Caco-2 (cell line): ENCODE measurements at regions not wholly inside any gene's neighbourhood (a gene's known extent, or its start where the extent isn't known, plus 50 kb on each side); places are given as distances from the start of the nearest gene placed in this dataset.

Source experiments
- BruUV-seq: library from RNA; stranded (reverse); fragments of 400-500 nt; replicated peaks from 2 replicates; lab custom pipeline; 2021; lab: Mats Ljungman, UMichigan
- CTCF ChIA-PET: fragments of 300-600 bp; sonication (Branson Sonifier 250); formaldehyde crosslinking; loops from one replicate; lab custom pipeline; 2022; ENCODE audit warnings: antibody characterized with exemption; lab: Charles Lee
- POLR2A ChIA-PET: fragments of 300-600 bp; sonication (Branson Sonifier 250); formaldehyde crosslinking; loops from one replicate; lab custom pipeline; 2022; ENCODE audit warnings: antibody characterized with exemption; lab: Charles Lee
- DNase-seq, 2 experiments: peaks; one replicate each; pipeline versions ENCODE4 v3.0.0 to v3.0.0-alpha.2; 2020 to 2022
- H3K27me3 ChIP-seq: replicated peaks from 2 replicates; pipeline ENCODE4 v1.6.0; 2011; ENCODE audit warnings: low read length; ENCODE audit not compliant: control insufficient read depth, insufficient read depth
- H3K36me3 ChIP-seq: 2 replicates; pipeline ENCODE4 v1.5.1; 2011; ENCODE audit warnings: low read length; ENCODE audit not compliant: control insufficient read depth, insufficient read depth
- H3K4me1 ChIP-seq: fragments of 250-450 bp; sonication (Bioruptor Pico); 2 replicates; pipeline ENCODE4 v1.5.1; 2020; ENCODE audit warnings: mild to moderate bottlenecking
- H3K4me3 ChIP-seq: 2 replicates; pipeline ENCODE4 v1.5.1; 2011; ENCODE audit warnings: low read depth, mild to moderate bottlenecking, control low read depth, low read length
- H3K9me3 ChIP-seq: fragments of 250-450 bp; sonication (Bioruptor Pico); 2 replicates; pipeline ENCODE4 v1.5.1; 2020; ENCODE audit warnings: mild to moderate bottlenecking, moderate library complexity
- H3K27ac Mint-ChIP-seq: one replicate; pipeline ENCODE4 v1.8.0; 2022; ENCODE audit warnings: mixed read lengths; ENCODE audit not compliant: unreplicated experiment
- H3K27me3 Mint-ChIP-seq: one replicate; pipeline ENCODE4 v1.8.0; 2022; ENCODE audit warnings: mixed read lengths; ENCODE audit not compliant: insufficient read depth, unreplicated experiment
- H3K36me3 Mint-ChIP-seq: one replicate; pipeline ENCODE4 v1.8.0; 2022; ENCODE audit warnings: mild to moderate bottlenecking, mixed read lengths; ENCODE audit not compliant: insufficient read depth, unreplicated experiment
- H3K4me1 Mint-ChIP-seq: one replicate; pipeline ENCODE4 v1.8.0; 2022; ENCODE audit warnings: low read depth, mixed read lengths; ENCODE audit not compliant: unreplicated experiment
- H3K4me3 Mint-ChIP-seq: one replicate; pipeline ENCODE4 v1.8.0; 2022; ENCODE audit warnings: mild to moderate bottlenecking, moderate library complexity, mixed read lengths; ENCODE audit not compliant: unreplicated experiment
- H3K9me3 Mint-ChIP-seq: one replicate; pipeline ENCODE4 v1.8.0; 2022; ENCODE audit warnings: mixed read lengths; ENCODE audit not compliant: unreplicated experiment
- intact Hi-C: fragments of 100-400 bp; cut with micrococcal nuclease; formaldehyde crosslinking; loops from one replicate; pipeline ENCODE4 v1.10.0; 2022; ENCODE audit not compliant: unreplicated experiment
- TF ChIP-seq, protein P1 (sequence below), 2 experiments: fragments of 200-600 bp in 1 of 2; IDR thresholded peaks; 1 replicate in 1 of 2; 2 replicates in 1 of 2; pipeline versions ENCODE4 v1.5.1 to v1.8.0; 2011 to 2022; ENCODE audit warnings: antibody characterized with exemption in 1 of 2, control low read depth in 1 of 2, inconsistent platforms in 1 of 2, low read depth in 1 of 2, low read length in 1 of 2, mild to moderate bottlenecking in 1 of 2, moderate library complexity in 1 of 2; ENCODE audit not compliant: insufficient read depth in 1 of 2, severe bottlenecking in 1 of 2, unreplicated experiment in 1 of 2

DNA sequence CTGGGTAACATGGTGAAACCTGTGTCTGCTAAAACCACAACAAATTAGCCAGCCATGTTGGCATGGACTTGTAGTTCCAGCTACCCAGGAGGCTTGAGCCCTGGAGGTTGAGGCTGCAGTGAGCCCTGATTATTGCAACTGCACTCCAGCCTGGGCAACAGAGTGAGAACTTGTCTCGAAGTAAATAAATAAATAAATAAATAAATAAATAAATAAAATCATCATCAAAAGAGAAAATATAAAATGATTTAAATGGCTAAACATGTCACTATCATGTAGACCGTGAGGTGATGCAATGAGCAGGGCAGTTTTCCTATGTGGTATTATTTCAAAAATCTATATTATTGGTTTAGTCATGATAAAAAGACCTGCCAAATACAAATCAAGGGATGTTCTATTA is 2074.3 kb downstream of the PCDH9 start:
- ChIA-PET CTCF (no interaction called here), POLR2A (no interaction called here)
- Mint-ChIP-seq H3K27ac (no peak overlapping the region), H3K9me3 (no peaks in the 10 kb centered on the region), H3K36me3 (no peaks in the 10 kb centered on the region), H3K27me3 (no peaks in the 10 kb centered on the region), H3K4me3 (no peak overlapping the region), H3K4me1 (no peaks in the 10 kb centered on the region)
- Histone ChIP-seq H3K9me3 (no peaks in the 10 kb centered on the region), H3K36me3 (no peaks in the 10 kb centered on the region; the same call in 1 of the 2 replicates), H3K4me3 (no peak overlapping the region), H3K4me1 (no peaks in the 10 kb centered on the region), H3K27me3 (no peaks in the 10 kb centered on the region)
- no peak for DNase-seq
- TF ChIP-seq, protein P1, sequence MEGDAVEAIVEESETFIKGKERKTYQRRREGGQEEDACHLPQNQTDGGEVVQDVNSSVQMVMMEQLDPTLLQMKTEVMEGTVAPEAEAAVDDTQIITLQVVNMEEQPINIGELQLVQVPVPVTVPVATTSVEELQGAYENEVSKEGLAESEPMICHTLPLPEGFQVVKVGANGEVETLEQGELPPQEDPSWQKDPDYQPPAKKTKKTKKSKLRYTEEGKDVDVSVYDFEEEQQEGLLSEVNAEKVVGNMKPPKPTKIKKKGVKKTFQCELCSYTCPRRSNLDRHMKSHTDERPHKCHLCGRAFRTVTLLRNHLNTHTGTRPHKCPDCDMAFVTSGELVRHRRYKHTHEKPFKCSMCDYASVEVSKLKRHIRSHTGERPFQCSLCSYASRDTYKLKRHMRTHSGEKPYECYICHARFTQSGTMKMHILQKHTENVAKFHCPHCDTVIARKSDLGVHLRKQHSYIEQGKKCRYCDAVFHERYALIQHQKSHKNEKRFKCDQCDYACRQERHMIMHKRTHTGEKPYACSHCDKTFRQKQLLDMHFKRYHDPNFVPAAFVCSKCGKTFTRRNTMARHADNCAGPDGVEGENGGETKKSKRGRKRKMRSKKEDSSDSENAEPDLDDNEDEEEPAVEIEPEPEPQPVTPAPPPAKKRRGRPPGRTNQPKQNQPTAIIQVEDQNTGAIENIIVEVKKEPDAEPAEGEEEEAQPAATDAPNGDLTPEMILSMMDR (IDR thresholded peaks at IDR 0.05; ENCODE audit: insufficient read depth in 1 of 2, low read depth in 1 of 2, low read length in 1 of 2, severe bottlenecking in 1 of 2, unreplicated experiment in 1 of 2), result no peak
- BruUV-seq, result no TSS peak
- intact Hi-C loops, result no loop called here

- intact Hi-C loops, result no loop called here
- H3K36me3 Mint-ChIP-seq, result no peaks in the 10 kb centered on the region
Observed at GRCh38 chr13:65154661-65155447, 2075.3 kb downstream of the PCDH9 start.

GRCh38 chr13:65149687-65150086 is 2080.4 kb downstream of the PCDH9 start:
- Mint-ChIP-seq H3K27ac (no peak overlapping the region), H3K4me1 (no peaks in the 10 kb centered on the region), H3K27me3 (no peaks in the 10 kb centered on the region), H3K36me3 (no peaks in the 10 kb centered on the region), H3K9me3 (peaks cover 9% of the 10 kb centered on the region), H3K4me3 (no peak overlapping the region)
- no TSS peak for BruUV-seq
- Histone ChIP-seq H3K27me3 (no peaks in the 10 kb centered on the region), H3K4me1 (no peaks in the 10 kb centered on the region), H3K9me3 (no peaks in the 10 kb centered on the region), H3K36me3 (no peaks in the 10 kb centered on the region; the same call in 1 of the 2 replicates), H3K4me3 (no peak overlapping the region)
- intact Hi-C loops, result no loop called here
- no peak for DNase-seq
- ChIA-PET CTCF (no interaction called here), POLR2A (no interaction called here)
- TF ChIP-seq, protein P1 (IDR thresholded peaks at IDR 0.05; ENCODE audit: insufficient read depth in 1 of 2, low read depth in 1 of 2, low read length in 1 of 2, severe bottlenecking in 1 of 2, unreplicated experiment in 1 of 2), result no peak

More at GRCh38 chr13:65154661-65155447, 2075.3 kb downstream of the PCDH9 start:
- H3K27me3 Mint-ChIP-seq, result no peaks in the 10 kb centered on the region
- H3K4me1 ChIP-seq, result no peaks in the 10 kb centered on the region
- H3K36me3 ChIP-seq, result no peaks in the 10 kb centered on the region; the same call in 1 of the 2 replicates
- no TSS peak for BruUV-seq
- ChIA-PET CTCF (no interaction called here), POLR2A (no interaction called here)
- H3K4me1 Mint-ChIP-seq, result no peaks in the 10 kb centered on the region
- H3K27me3 ChIP-seq, result no peaks in the 10 kb centered on the region
- no peaks in the 10 kb centered on the region for H3K9me3 Mint-ChIP-seq
- TF ChIP-seq, protein P1 (IDR thresholded peaks at IDR 0.05; ENCODE audit: insufficient read depth in 1 of 2, low read depth in 1 of 2, low read length in 1 of 2, severe bottlenecking in 1 of 2, unreplicated experiment in 1 of 2), result no peak
- H3K9me3 ChIP-seq, result no peaks in the 10 kb centered on the region
- H3K4me3 ChIP-seq, result no peak overlapping the region
- DNase-seq, result no peak
- H3K4me3 Mint-ChIP-seq, result no peak overlapping the region
- H3K27ac Mint-ChIP-seq, result no peak overlapping the region
